Tongue (tissue), 1 donor: ENCODE measurements at regions not wholly inside any gene's neighbourhood (a gene's known extent, or its start where the extent isn't known, plus 50 kb on each side); places are given as distances from the start of the nearest gene placed in this dataset.
"Not testable (repeated sequence)": the region's sequence is repeated elsewhere in the genome, so short reads cannot be mapped to it uniquely, and the experiment has no call there.

Experiments used
- DNase-seq: peaks from one replicate; pipeline ENCODE4 v3.0.0-alpha.2; 2015

DNA sequence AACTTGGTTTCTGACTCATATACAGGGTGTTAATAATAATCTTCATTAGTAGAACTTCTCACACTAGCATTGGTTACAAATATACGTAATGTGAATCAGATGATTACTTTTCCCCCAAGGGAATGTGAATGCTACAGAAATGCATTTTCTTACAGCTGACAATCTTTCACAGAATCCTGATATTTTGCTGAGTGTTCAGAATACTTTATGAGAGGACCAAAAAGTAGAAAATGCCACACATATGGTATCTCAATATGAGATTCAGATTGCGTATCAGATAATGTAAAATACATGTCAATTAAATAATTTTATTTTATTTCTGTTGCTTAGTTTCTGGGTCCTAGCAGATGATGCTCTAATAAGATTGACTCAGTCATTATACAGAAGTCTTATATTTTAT, 979.9 kb upstream of the GBE1 start:
- no peak for DNase-seq

DNA sequence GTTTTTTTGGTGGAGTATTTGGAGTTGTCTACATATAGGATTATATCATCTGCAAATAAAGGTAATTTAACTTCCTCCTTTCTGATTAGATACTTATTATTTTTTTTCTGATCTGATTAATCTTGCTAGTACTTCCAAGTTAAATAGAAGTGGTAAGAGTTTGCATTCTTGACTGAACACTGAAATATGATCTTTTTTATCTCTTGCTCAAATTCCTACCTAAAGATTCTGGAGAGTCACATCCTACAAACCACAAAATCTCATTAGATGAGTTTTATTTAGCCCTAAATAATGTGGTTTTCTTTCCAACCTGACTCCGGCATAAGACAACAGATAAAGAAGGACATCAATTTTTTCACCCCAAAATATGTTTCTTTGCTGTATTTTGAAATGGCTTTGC, 977.9 kb upstream of the GBE1 start:
- no peak for DNase-seq

DNA sequence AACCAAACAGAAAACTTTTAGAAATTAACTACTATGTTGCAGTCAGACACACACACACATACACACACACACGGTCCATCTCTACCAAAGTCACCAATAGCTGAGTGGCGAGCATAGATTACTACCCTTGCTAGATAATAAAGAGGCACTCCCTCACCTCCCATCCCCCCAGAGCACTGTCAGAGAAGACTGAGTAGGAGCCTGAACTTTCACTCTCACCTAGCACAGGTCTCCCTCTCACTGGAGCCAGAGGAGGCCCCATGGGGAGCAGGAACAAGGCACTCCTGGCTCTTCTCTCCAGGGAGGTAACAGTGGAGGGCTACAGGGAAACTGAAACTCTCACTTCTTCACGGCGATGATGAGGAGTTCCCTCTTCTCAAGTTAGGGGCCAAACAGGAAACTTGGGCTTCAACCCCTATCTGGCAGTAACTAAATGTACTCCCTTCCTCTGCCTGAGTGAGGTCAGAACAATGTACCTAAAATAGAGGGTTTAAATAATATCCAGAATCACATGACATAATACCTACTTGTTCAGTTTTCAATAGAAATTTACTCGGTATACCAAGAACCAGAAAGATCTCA, 975.3 kb upstream of the GBE1 start:
- DNase-seq: no peak

DNA sequence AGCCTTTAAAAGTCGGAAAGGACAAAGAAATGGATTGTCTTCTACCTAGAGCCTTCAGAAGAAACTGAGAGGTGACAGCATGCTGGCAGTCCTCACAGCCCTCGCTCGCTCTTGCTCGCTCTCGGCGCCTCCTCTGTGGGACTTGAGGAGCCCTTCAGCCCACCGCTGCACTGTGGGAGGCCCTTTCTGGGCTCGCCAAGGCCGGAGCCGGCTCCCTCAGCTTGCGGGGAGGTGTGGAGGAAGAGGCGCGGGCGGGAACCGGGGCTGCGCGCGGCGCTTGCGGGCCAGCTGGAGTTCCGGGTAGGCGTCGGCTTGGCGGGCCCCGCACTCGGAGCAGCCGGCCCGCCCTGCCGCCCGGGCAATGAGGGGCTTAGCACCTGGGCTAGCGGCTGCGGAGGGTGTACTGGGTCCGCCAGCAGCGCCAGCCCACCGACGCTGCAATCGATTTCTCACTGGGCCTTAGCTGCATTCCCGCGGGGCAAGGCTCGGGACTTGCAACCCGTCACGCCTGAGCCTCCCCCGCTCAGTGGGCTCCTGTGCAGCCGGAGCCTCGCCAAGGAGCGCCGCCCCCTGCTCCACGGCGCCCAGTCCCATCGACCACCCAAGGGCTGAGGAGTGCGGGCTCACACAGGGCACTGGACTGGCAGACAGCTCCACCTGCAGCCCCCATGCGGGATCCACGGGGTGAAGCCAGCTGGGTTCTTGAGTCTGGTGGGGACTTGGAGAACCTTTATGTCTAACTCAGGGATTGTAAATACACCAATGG, 953.8 kb upstream of the GBE1 start:
- DNase-seq: no peak

DNA sequence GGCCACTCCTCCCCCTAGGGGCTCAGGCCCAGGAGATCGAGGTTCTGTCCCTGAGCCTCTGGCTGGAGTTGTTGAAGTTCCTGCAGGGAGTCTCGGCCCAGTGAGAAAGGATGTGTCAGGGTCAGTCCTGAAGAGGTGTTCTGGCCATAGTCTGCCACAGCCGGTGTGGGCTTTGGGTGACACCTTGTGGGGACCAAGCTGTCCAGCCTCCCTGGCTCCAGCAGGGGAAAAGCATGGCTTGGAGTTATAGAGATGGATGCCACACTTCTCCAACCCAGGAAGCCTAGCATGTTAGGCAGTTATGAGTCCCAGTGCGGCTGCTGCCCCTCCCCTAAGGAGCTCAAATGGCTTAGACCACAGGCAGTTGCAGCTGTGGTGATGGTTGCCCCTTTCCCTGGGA, 945.6 kb upstream of the GBE1 start:
- DNase-seq: peak; percentile 1

DNA sequence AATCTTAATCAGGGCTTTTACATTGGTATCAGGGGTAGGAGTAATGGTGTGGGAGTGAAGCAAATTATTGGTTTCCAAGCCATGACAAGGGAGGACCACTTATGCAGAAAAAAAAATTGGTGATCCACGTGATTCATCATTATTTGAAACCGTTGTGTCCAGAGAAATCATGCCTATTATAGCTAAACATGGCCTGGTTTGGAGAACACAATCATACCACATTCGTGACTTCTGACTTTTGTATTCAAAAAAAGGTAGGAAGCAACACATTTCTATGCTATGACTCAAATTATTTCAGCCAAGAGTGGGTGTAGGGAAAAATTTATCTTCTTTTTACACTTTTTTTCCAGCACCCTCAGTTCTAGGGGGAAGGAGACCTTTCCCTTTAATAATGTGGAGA, 924.3 kb upstream of the GBE1 start:
- DNase-seq: no peak

DNA sequence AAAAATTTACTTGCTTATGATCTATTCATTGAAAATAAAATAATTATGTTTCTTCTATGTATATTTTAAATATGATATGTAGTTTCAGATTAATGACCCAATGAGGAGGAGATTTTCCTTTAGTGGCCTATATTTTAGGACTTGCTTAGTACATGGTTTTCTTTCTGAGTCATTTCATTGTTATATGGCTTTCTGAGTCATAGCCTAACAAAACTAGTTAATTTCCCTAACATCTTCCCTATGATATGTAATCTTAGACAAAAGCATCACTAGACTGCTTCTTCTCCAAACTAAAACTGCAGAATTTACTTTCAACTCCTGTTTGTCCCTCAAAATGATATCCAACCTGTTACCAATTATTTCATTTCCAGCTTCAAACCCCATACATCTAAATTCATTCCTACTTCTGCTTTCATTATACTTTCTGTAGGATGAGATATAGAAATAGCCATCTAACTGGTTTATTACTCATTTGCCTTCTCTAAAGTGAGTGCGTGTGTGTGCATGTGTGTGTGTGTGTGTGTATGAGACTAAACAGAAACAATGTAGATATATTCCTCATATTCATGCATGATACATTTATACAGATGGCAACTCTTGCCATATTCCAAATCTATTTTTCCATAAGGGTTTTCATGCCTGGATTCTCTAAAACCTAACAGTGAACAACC, 915.0 kb upstream of the GBE1 start:
- DNase-seq: no peak

DNA sequence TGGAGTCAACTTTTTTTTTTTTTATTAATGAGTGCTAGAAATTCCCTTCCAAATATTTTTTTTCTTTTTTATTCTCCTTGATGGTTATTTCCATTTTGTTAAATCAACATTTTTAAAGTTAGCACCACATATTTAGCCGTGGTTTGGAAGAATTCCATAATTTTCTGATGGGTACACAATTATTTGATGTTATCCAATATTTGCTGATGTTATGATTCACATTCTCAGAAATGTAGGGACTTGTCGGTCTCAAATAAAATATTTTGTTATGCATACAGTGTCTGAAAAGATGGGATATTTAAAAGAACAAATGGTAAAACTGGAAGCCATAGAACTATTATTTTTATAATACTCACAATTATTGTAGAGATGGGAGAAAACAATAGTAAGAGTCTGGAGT, 911.5 kb upstream of the GBE1 start:
- DNase-seq: no peak

DNA sequence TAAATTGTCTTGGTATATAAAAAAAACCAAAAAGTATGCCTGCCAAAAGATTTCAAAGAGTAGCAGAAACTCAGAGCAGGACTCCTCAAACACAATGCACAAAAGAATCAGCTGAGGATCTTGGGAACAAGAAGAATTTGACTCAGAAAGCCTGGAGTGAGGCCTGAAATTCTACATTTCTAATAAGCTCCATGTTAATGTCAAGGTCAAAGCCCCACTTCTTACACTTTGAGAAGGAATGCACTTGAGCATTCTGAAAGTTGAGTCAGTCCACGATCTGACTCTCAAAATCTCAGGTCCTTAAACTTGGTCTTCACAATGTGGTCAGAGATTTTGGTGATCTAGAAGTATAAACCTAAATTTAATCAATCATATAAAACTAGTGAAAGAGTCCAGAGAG, 910.0 kb upstream of the GBE1 start:
- no peak for DNase-seq

DNA sequence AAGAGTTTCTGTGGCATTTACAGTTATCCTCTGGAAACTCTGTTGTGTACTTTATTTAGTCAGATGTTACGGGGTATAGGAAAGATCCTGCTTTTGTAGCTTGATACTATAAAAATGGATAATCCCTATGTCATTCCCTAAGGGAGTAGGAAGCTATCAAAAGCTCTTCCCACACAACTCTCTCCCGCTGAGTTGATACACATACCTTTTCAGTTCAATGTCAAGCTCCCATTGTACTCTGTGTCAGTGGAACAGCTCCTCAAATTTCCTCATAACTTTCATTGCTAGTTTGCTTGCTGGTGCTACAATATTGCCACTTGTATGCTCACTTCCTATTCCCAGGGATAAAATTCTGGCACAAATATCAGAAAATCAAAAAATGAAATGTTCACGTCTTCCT, 893.3 kb upstream of the GBE1 start:
- no peak for DNase-seq

DNA sequence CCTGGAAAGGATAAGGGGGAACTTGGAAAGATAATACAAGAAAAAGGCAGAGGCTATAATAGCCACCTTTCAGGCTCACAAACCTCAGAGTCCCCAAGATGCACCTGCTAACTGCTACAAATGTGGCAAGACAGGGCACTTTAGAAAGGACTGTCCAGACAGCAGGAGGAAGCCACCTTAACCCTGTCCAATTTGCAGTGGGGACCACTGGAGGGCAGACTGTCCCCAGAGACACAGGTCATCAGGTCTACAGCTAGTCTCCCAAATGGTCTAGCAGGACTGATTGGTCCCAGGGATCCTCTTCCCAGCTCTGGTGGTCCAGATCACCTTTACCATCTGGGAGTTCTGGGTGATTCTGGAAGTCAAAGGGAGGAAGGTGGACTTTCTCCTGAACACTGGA, 882.5 kb upstream of the GBE1 start:
- no peak for DNase-seq

DNA sequence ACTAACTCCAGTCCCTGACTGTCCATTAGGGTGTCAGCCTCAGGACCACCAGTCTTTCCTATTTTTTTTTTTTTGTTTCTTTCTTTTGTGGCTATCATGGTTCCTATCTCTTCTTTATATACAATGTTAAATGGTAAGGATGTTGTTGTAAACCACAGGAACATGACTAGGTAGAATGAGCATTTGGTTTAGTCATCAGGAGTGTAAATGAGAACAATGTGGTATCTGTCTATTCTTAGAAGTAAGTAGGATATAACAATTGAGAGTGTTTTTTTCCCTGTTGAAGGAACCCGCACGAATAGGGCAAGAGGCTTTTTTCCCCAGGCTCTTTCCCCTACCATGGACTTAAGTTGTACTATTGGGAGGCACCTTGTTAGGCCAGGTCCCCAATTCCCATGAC, 880.3 kb upstream of the GBE1 start:
- DNase-seq: no peak

DNA sequence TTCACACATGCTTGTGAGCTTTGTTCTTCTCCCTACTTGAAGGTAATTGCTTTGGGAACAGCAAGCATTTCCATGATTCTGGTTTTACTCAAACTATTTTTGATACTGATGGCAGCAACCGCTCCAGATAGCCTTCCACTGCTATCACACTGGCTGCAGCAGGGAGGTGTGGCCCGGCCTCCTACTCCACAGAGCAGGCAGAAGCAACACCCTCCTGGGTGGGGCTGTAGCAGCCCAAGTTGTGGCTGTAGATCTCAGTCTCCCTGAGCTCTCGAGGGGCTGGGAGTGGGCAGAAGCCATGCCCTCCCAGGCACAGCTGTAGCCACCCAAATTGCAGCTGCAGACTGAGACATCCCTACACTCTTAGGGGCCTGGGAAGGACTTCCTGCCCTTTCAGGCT, 878.8 kb upstream of the GBE1 start:
- no peak for DNase-seq

DNA sequence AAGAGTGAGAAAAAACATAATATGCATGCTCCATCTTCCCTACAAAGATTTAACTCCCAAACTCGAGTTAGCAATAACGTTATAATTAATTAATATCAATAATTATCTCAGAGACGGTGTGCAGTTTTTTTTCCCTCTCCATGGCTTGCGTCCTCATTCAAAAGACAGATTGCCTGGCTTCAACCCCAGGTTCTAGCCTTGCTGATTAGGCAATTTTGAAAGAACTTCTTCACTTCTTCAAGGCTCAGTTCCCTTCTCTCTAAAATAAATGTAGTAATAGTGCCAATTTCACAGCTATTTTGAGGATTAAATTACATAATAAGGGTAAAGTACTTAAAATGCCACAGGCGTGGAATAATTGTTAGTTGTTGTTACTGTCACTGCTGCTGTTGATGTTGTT, 876.1 kb upstream of the GBE1 start:
- DNase-seq: no peak

DNA sequence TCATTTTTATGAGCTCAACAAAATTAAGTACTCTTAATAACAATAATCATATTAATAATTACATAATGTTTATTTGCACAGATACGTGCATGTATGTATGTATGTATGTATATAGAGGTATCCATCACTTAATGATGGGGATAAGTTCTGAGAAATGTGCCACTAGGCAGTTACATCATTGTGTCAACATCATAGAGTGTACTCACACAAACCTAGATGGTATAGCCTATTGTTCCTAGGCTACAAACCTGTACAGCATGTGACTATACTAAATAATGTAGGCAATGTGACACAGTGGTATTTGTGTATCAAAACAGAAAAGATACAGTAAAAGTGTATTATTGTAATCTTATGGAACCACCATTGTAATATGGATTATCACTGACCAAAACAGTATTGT, 874.7 kb upstream of the GBE1 start:
- DNase-seq: no peak

DNA sequence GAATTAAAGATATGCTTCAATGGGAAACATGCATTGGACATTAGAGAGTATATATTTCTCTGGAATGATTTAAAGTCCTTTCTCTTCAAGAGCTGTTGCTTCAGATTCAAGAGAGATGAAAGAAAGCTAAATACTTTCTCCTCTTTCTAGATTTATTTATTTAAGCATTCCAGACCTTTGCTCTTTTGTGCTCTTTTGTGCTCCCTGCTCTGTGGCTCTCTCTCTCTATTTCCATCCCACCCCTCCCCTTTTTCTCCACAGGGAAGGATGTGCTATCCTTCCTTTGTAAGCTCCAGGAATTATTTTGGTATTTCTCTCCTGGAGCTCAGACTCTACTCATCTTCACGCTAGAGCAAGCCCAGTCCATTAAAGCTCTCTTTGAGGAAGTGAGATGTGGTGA, 871.9 kb upstream of the GBE1 start:
- no peak for DNase-seq

DNA sequence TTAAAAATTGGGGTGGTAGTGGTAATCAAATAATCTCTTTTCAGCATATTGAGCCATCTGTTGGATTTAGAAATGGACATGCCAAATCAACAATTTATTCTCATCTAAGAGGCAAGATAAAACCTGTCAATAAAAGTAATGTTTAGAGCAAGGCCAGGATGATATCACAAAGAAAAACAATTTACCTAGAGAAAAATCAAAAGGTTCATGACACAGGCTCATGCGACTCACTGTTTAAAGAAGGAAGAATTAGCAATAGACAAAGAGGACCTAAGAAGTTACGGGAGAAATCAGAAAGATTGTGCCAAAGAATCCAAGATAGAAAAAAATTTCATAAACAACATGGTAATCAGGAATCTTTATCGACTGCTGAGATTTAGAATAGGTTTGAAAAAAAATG, 868.5 kb upstream of the GBE1 start:
- no peak for DNase-seq

DNA sequence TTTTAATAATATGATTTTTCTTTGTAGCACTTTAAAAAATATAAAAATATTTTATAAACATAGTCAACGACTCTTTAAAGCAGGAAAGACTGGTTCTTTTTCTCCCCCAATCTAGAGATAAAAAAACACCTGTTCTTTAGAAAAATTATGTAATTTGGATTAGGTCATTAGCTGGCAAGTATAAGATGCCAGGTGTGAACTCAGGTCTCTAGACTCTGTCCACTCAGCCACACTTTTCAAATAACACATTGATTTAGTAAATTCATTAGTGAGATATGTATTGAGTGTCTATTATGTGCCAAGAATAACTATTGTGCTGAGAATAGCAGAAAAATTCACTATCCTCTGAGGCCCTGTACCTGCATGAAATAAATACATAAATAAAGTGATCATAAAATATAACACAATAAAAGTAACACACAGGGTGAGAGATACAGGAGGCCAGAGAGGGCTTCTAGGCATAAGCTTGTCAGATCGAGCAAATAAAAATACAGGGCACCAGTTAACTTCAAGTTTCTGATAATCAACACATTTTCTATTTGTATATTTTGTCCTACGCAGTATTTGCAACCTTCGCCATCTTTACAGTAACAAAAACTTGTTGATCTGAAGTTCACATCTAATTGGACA, 867.1 kb upstream of the GBE1 start:
- no peak for DNase-seq

DNA sequence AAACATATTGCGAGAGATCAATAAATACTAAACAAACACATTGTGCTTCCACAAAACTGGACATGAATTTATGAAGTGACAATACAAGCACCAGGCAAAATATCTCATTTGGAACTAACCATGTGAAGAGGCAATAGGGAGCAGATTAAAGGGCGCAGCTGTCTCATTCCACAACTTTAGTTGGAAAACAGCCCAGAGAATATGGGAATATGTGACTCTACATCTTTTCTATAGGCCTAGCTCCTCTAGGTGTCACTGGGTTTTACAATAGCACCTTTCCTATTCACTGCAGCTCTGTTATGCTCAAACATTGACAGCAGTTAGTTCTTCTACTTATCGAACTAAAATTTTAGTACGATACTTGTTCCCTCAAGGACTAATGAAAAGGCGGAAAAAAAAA, 866.3 kb upstream of the GBE1 start:
- DNase-seq: peak; percentile 6

DNA sequence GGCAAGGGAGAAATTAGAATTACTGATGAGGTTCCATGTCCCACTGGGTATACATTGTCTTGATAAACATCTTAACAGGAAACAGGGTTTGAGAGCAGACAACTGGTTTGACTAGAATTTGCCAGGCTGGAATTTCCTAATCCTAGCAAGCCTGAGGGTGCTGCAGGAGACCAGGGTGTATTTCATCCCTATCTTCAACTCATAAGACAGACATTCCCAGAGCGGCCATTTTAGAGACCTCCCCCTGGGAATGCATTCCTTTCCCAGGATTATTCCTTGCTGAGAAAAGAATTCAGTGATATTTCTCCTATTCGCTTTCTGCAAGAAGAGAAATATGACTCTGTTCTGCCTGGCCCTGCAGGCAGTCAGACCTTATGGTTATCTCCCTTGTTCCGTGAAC, 859.3 kb upstream of the GBE1 start:
- DNase-seq: not testable (repeated sequence)

DNA sequence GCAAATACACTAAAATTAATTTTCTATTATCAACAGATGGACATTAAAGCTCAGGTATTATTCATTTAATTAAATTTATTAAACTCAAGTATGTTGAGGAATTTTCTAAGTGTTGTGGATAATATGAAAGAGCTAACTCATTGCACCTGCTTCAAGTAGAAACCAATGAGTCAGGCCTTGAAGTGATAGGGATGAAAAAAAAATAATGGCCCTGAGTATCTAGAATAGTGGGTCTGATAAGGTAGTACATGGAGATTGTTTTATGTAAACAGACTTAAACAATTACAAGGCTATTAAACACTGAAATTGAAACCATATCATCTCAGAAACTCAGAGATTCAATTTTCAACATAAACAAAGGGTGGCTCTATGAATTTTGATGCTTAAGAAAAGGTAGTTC, 857.1 kb upstream of the GBE1 start:
- DNase-seq: no peak

DNA sequence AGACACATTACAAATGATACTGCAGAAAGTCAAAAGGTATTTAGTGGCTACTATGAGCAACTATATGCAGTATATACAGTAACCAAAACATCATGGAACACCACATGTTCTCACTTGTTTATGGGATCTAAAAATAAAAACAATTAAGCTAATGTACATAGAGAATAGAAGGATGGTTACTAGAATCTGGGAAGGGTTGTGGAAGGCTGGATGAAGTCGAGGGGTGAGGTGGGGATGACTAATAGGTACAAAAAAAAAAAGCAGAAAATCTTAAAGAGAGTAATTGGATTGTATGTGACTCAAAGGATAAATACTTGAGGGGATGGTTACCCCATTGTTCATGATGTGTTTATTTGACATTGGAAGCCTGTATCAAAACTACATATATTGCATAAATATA, 848.8 kb upstream of the GBE1 start:
- no peak for DNase-seq

DNA sequence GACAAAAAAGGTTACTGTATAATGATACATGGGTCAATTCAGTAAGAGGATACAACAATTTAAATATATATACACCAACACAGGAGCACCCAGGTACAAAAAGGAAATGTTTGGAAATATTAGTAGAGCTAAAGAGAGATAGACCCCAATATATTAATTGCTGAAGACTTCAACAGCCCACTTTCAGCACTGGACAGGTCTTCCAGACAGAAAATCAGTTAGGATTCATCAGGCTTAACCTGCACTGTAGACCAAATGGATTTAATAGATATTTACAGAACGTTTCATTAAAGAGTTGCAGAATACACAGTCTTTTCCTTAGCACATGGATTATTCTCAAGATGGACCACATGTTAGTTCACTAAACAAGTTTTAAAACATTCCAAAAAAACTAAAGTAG, 845.9 kb upstream of the GBE1 start:
- no peak for DNase-seq

DNA sequence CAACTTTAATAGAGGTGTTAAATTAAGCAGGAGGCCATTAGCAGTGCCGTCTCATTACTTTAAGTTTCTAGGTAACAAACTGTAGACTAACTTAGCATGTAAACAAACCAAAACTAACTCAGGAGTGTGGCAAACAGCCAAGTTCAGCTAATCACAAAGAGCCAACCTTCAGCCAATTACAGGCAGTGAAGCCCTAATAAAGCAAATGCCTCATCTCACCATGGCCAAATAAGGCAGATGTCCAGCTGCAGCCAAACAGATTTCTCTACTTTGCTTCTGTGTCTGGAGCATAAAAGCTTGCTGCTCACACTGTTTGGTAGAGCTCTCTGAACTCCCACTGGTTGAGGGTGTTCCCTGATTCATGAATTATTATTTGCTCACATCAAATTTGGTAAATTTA, 835.4 kb upstream of the GBE1 start:
- no peak for DNase-seq
